ENCODE measurements at regions not wholly inside any gene's neighbourhood (a gene's known extent, or its start where the extent isn't known, plus 50 kb on each side); places are given as distances from the start of the nearest gene placed in this dataset.
A peak's percentile ranks its signal among the peaks of the same experiment; 100 is the strongest.

- no peaks in the 10 kb centered on the region for H3K9me3 Mint-ChIP-seq
- Histone ChIP-seq H3K79me2 (replicated peaks; ENCODE audit: insufficient read depth) (no peaks in the 10 kb centered on the region), H3K27me3 (ENCODE audit: insufficient read depth) (no peaks in the 10 kb centered on the region), H3K4me3 (no peak overlapping the region), H3K9me2 (ENCODE audit: insufficient read depth) (no peaks in the 10 kb centered on the region), H3K36me3 (ENCODE audit: insufficient read depth) (no peaks in the 10 kb centered on the region), H3K4me1 (ENCODE audit: insufficient read depth) (no peaks in the 10 kb centered on the region), H4K20me1 (replicated peaks; ENCODE audit: insufficient read depth) (no peaks in the 10 kb centered on the region), H3K4me2 (no peak overlapping the region), H2AFZ (no peak overlapping the region), H3F3A (replicated peaks; ENCODE audit: low read depth) (no peaks in the 10 kb centered on the region), H3K27ac (ENCODE audit: low read depth) (no peak overlapping the region)
- H3K27ac Mint-ChIP-seq = no peak overlapping the region
- no peak for ATAC-seq
- DNase-seq (ENCODE audit: low spot score) = no peak
- no peaks in the 10 kb centered on the region for H3K27me3 Mint-ChIP-seq (ENCODE audit: insufficient read depth, low read depth, poor library complexity)
- 0 out of 3 replicates have a peak, but pooled peaks cover 2% of the 10 kb centered on the region for H3K4me1 Mint-ChIP-seq
- H3K4me3 Mint-ChIP-seq = no peak overlapping the region
- H3K36me3 Mint-ChIP-seq (ENCODE audit: low read depth) = no peaks in the 10 kb centered on the region
- TF ChIP-seq REST (IDR thresholded peaks at IDR 0.05; ENCODE audit: unreplicated experiment) (peak; percentile 12), EZH2 (IDR thresholded peaks at IDR 0.05; ENCODE audit: low read depth, unreplicated experiment) (no peak)
Measured at GRCh38 chr3:194994551-194994981, 276.4 kb downstream of the XXYLT1 start.

DNA sequence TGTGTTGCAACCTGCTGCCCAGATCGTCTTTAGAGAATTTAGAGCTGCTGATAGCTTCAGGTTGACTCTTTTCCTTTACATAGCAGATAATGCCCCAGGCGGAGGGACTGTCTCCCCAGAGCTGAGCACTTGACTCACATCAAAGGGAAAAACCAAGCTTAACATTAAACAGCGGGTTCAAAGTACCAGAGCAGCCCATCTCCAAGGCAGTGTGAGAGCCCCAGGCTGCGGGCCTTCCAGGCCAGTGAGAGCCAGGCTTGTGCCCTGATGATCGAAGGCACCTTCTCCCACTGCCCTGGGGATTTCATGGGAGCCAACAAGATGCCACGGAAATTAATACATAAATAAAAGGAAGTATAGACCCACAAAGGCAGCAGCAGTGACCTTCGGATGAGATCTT is 275.6 kb downstream of the XXYLT1 start:
- H3K36me3 ChIP-seq (ENCODE audit: insufficient read depth) = no peaks in the 10 kb centered on the region
- no peak overlapping the region for H3K4me2 ChIP-seq
- no peak overlapping the region for H2AFZ ChIP-seq
- no peaks in the 10 kb centered on the region for H3F3A ChIP-seq (replicated peaks; ENCODE audit: low read depth)
- no peaks in the 10 kb centered on the region for H4K20me1 ChIP-seq (replicated peaks; ENCODE audit: insufficient read depth)
- Mint-ChIP-seq H3K9me3 (no peaks in the 10 kb centered on the region), H3K27me3 (ENCODE audit: insufficient read depth, low read depth, poor library complexity) (no peaks in the 10 kb centered on the region), H3K36me3 (ENCODE audit: low read depth) (no peaks in the 10 kb centered on the region), H3K4me1 (0 out of 3 replicates have a peak, but pooled peaks cover 2% of the 10 kb centered on the region), H3K27ac (no peak overlapping the region), H3K4me3 (no peak overlapping the region)
- ATAC-seq (no peak), DNase-seq (ENCODE audit: low spot score) (no peak)
- H3K27me3 ChIP-seq (ENCODE audit: insufficient read depth) = no peaks in the 10 kb centered on the region
- no peaks in the 10 kb centered on the region for H3K4me1 ChIP-seq (ENCODE audit: insufficient read depth)
- H3K9me2 ChIP-seq (ENCODE audit: insufficient read depth) = no peaks in the 10 kb centered on the region
- no peak overlapping the region for H3K27ac ChIP-seq (ENCODE audit: low read depth)
- no peak overlapping the region for H3K4me3 ChIP-seq
- no peaks in the 10 kb centered on the region for H3K79me2 ChIP-seq (replicated peaks; ENCODE audit: insufficient read depth)
- TF ChIP-seq EZH2 (IDR thresholded peaks at IDR 0.05; ENCODE audit: low read depth, unreplicated experiment) (no peak), REST (IDR thresholded peaks at IDR 0.05; ENCODE audit: unreplicated experiment) (no peak), ETS1 (IDR thresholded peaks at IDR 0.05) (no peak), NANOG (IDR thresholded peaks at IDR 0.05; ENCODE audit: borderline replicate concordance) (no peak), STAT1 (IDR thresholded peaks at IDR 0.05; ENCODE audit: unreplicated experiment) (no peak), EZH2phosphoT487 (IDR thresholded peaks at IDR 0.05; ENCODE audit: unreplicated experiment) (no peak), CTCF (conservative IDR thresholded peaks at IDR 0.05; ENCODE audit: low read depth in 2 of 2) (no peak), ZNF114 (CRISPR knock-in tag; IDR thresholded peaks at IDR 0.05) (no peak), JUNB (IDR thresholded peaks at IDR 0.05; ENCODE audit: unreplicated experiment) (no peak), CREB1 (CRISPR knock-in tag; IDR thresholded peaks at IDR 0.05; ENCODE audit: low read depth) (no peak)

Measured in GM23338 (cell line).